ENCODE measurements at regions not wholly inside any gene's neighbourhood (a gene's known extent, or its start where the extent isn't known, plus 50 kb on each side); places are given as distances from the start of the nearest gene placed in this dataset.
"Not testable (repeated sequence)": the region's sequence is repeated elsewhere in the genome, so short reads cannot be mapped to it uniquely, and the experiment has no call there.

DNA sequence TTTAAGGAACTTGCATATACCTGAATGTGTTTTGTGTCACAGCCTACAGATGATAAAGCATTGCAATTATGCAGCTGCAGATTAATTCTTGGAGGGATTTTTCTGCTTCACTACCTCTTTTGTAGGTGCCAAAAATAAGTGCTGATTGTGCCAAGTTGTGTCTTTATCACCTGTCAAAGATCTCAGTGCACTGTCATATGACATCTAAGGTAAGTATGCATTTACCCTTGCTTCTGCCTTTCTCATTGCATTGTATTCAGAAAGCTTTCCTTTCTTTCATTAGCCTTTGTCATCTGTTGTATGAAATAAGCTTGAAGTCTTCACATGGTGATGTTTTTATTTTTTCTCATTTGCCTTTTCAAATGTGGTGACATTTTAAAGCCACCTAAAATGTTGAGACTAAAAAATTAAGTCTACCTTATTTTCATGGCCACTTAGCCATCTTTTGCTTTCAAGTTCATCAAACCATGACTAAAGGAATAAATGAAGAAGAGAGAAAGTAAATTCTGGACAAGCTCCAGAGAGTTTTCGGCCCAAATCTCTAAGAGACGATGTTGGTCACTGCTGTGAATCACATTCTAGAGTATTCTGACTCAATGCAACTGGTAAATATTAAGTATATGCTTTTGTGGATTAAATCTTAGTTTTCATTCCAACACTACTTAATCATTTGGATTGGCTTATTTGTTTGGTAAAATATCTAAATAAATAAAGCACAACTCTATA is 381.8 kb upstream of the EPHA3 start:
- no peak for TF ChIP-seq CTCF (IDR thresholded peaks at IDR 0.05; ENCODE audit: insufficient read depth, low read depth, low read length, missing control alignments)
- no peak overlapping the region for H3K4me3 ChIP-seq (ENCODE audit: low read depth, low read length)
- no peak for DNase-seq (ENCODE audit: low read depth)

DNA sequence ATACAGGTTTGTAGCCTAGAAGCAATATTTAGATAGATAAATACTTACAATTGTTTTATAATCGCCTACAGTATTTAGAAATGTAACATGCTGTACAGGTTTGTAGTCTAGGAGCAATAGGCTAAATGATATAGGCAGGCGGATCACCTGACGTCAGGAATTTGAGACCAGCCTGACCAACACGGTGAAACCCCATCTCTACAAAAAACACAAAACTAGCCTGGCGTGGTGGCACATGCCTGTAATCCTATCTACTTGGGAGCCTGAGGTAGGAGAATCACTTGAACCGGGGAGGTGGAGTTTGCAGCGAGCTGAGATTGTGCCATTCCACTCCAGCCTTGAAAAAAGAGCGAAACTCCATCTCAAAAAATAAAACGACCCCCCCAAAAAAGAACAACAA is 375.2 kb upstream of the EPHA3 start:
- no peak for TF ChIP-seq CTCF (IDR thresholded peaks at IDR 0.05; ENCODE audit: insufficient read depth, low read depth, low read length, missing control alignments)
- DNase-seq (ENCODE audit: low read depth) = no peak
- H3K4me3 ChIP-seq (ENCODE audit: low read depth, low read length) = no peak overlapping the region

- no peak for TF ChIP-seq CTCF (IDR thresholded peaks at IDR 0.05; ENCODE audit: insufficient read depth, low read depth, low read length, missing control alignments)
- no peak for DNase-seq (ENCODE audit: low read depth)
- H3K4me3 ChIP-seq (ENCODE audit: low read depth, low read length) = no peak overlapping the region
Observed at GRCh38 chr3:88742106-88742505, 365.3 kb upstream of the EPHA3 start.

- no peak for TF ChIP-seq CTCF (IDR thresholded peaks at IDR 0.05; ENCODE audit: insufficient read depth, low read depth, low read length, missing control alignments)
- DNase-seq (ENCODE audit: low read depth) = no peak
- no peak overlapping the region for H3K4me3 ChIP-seq (ENCODE audit: low read depth, low read length)
Observed at GRCh38 chr3:88742674-88743507, 364.5 kb upstream of the EPHA3 start.

DNA sequence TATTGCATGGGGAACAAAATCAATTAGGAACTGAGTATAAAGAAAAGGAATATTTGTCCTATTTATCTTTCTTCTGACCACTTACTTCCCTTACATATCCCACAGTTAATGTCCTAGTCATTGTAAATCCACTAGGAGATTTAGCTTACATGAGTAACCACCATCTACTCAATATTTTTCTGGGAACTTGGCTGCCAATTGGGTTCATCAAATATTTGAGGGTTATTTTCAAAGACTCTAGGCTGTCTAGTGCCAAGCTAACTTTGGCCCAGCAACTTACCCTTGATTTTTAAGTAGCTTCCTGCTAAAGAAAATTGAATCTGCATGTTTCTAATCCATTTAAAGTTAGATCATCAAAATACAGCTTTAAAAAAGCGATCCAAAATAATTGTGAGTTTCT is 362.5 kb upstream of the EPHA3 start:
- TF ChIP-seq CTCF (IDR thresholded peaks at IDR 0.05; ENCODE audit: insufficient read depth, low read depth, low read length, missing control alignments) = no peak
- no peak overlapping the region for H3K4me3 ChIP-seq (ENCODE audit: low read depth, low read length)
- DNase-seq (ENCODE audit: low read depth) = no peak

- DNase-seq (ENCODE audit: low read depth); H3K4me3 ChIP-seq (ENCODE audit: low read depth, low read length): not testable (repeated sequence)
Observed at GRCh38 chr3:88747145-88747544, 360.3 kb upstream of the EPHA3 start.

- DNase-seq (ENCODE audit: low read depth) = no peak
- H3K4me3 ChIP-seq (ENCODE audit: low read depth, low read length) = no peak overlapping the region
- TF ChIP-seq CTCF (IDR thresholded peaks at IDR 0.05; ENCODE audit: insufficient read depth, low read depth, low read length, missing control alignments) = no peak
Observed at GRCh38 chr3:88758676-88759075, 348.7 kb upstream of the EPHA3 start.
